ENCODE measurements at regions not wholly inside any gene's neighbourhood (a gene's known extent, or its start where the extent isn't known, plus 50 kb on each side); places are given as distances from the start of the nearest gene placed in this dataset.

- TF ChIP-seq ATF3 (CRISPR knock-in tag; conservative IDR thresholded peaks at IDR 0.05) (no peak), CTCF (IDR thresholded peaks at IDR 0.05) (no peak), TCF7 (CRISPR knock-in tag; IDR thresholded peaks at IDR 0.05; ENCODE audit: low read depth) (no peak), ZNF532 (CRISPR knock-in tag; IDR thresholded peaks at IDR 0.05; ENCODE audit: borderline replicate concordance) (no peak), ZNF416 (CRISPR knock-in tag; IDR thresholded peaks at IDR 0.05) (no peak), GTF2I (CRISPR knock-in tag; conservative IDR thresholded peaks at IDR 0.05) (no peak), MAX (CRISPR knock-in tag; IDR thresholded peaks at IDR 0.05) (no peak), SP1 (CRISPR knock-in tag; conservative IDR thresholded peaks at IDR 0.05) (no peak), NR3C1 (CRISPR knock-in tag; conservative IDR thresholded peaks at IDR 0.05; ENCODE audit: low read depth) (no peak), OVOL2 (CRISPR knock-in tag; IDR thresholded peaks at IDR 0.05; ENCODE audit: borderline replicate concordance) (no peak), MYBL2 (CRISPR knock-in tag; IDR thresholded peaks at IDR 0.05) (no peak)
Measured at GRCh38 chr2:194289712-194290346, 1367.2 kb upstream of the SLC39A10 start.

Data from WTC11 (cell line).